ENCODE measurements at regions not wholly inside any gene's neighbourhood (a gene's known extent, or its start where the extent isn't known, plus 50 kb on each side); places are given as distances from the start of the nearest gene placed in this dataset.

DNA sequence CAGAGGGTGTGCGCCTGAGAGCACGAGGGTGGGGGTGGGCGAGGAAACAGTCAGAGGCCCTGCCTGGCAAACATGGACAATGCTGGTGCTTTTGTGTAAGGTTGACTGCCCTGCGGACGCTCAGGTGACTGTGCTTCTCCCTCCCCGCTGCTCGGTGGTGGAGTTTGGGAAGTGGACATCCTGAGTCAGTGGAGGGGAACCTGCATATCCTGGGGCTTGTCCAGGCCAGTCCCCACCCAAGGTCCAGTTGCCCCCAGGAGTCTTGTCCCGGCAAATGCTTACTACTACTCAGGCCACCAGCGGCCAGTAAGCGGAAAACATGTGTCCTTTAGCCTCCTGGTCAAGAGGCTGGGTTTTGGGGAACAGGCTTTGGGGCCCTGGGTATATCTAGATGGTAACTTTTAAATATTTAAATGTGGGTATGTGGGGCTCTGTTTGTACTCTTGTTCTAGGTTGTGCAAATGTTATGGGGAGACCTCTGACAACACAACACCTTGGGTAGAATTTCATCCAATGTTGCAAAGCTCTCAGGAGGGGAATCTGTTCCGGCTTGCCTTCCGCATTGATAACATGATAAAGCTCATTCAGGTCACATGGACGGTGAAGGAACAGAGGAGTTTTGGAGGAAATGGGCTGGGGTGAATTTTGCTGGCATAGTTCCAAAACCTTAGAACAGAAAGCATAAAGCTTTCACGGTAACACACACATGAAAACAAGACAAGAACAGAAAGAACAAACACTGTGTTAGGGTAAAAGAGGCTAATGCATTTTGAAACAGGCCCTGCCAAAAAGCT, 364.9 kb downstream of the PRDM2 start:
- Histone ChIP-seq H3K27me3 (no peaks in the 10 kb centered on the region), H3K36me3 (no peaks in the 10 kb centered on the region), H3K4me2 (no peak overlapping the region), H3K27ac (no peak overlapping the region), H3K9ac (no peak overlapping the region), H3K9me3 (replicated peaks in 1 of 11) (no peaks in the 10 kb centered on the region), H3K4me3 (no peak overlapping the region), H3K4me1 (peaks cover 0 to 14% (median 0%) of the 10 kb centered on the region in 10 experiments; a peak in 3 of 20 replicates), H4K20me1 (no peaks in the 10 kb centered on the region)
- no peak for TF ChIP-seq Cebpa-rat (IDR thresholded peaks at IDR 0.05)

DNA sequence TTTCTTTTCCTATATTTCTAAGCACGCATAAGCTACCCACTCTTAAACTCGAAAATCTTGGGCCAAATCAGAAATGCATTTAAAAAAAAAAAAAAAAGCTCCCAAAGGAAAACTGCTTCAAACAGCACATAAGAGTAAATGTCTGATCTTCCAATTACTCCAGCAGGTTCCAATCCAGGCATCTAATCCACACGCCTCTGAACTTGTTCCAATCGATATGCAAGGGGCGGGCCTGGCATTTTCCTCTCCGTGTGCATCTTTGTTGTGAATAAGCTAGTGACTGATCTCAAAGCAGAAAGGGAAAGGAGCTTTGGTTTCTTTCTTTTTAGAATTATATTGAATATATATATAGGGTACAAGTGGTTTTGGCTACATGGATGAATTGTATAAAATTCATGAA, 365.5 kb downstream of the PRDM2 start:
- H3K9ac ChIP-seq = no peak overlapping the region
- H3K4me1 ChIP-seq = peaks cover 0 to 14% (median 0%) of the 10 kb centered on the region in 10 experiments; a peak in 3 of 20 replicates
- no peaks in the 10 kb centered on the region for H3K9me3 ChIP-seq (replicated peaks in 1 of 11)
- no peak for TF ChIP-seq Cebpa-rat (IDR thresholded peaks at IDR 0.05)
- no peaks in the 10 kb centered on the region for H3K36me3 ChIP-seq
- no peak overlapping the region for H3K27ac ChIP-seq
- no peaks in the 10 kb centered on the region for H4K20me1 ChIP-seq
- no peaks in the 10 kb centered on the region for H3K27me3 ChIP-seq
- no peak overlapping the region for H3K4me2 ChIP-seq
- no peak overlapping the region for H3K4me3 ChIP-seq

- H3K9me3 ChIP-seq (replicated peaks in 1 of 11) = no peaks in the 10 kb centered on the region
- H3K9ac ChIP-seq = no peak overlapping the region
- no peak overlapping the region for H3K4me3 ChIP-seq
- H3K36me3 ChIP-seq = no peaks in the 10 kb centered on the region
- H3K27me3 ChIP-seq = no peaks in the 10 kb centered on the region
- no peak overlapping the region for H3K4me2 ChIP-seq
- H3K4me1 ChIP-seq = peaks cover 0 to 14% (median 0%) of the 10 kb centered on the region in 10 experiments; a peak in 3 of 20 replicates
- no peak overlapping the region for H3K27ac ChIP-seq
- TF ChIP-seq Cebpa-rat (IDR thresholded peaks at IDR 0.05) = no peak
- H4K20me1 ChIP-seq = no peaks in the 10 kb centered on the region
These were observed 367.0 kb downstream of the PRDM2 start for GRCh38 chr1:14067036-14067435.

DNA sequence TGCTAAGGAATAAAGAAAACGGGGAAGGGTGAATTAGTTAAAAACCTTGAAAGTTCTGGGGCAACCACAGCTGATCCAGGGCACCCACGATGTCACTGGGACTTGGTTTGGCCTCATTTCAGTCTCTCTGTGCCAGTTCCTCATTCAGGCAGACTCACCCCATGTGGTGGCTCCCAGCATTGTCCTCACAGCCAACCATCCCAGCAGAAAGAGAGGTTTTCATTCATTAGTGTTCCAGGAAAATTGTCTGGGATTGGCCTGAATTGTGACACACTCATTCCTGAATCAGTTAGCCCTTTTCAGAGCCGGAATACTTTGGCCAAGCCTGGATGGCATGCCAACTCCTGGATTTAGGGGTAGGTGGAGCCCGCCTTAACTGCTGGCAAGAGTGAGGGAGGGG, 367.7 kb downstream of the PRDM2 start:
- peaks cover 0 to 14% (median 0%) of the 10 kb centered on the region in 10 experiments; a peak in 3 of 20 replicates for H3K4me1 ChIP-seq
- H3K27me3 ChIP-seq = no peaks in the 10 kb centered on the region
- no peak overlapping the region for H3K9ac ChIP-seq
- no peak overlapping the region for H3K4me3 ChIP-seq
- H3K27ac ChIP-seq = no peak overlapping the region
- peak overlapping the region in 1 of 11 experiments; percentile 68; a peak in 2 of 22 replicates for H3K4me2 ChIP-seq
- TF ChIP-seq Cebpa-rat (IDR thresholded peaks at IDR 0.05) = no peak
- H3K36me3 ChIP-seq = no peaks in the 10 kb centered on the region
- no peaks in the 10 kb centered on the region for H3K9me3 ChIP-seq (replicated peaks in 1 of 11)
- H4K20me1 ChIP-seq = no peaks in the 10 kb centered on the region

- Histone ChIP-seq H3K4me1 (peaks cover 0 to 14% (median 0%) of the 10 kb centered on the region in 10 experiments; a peak in 3 of 20 replicates), H3K9ac (no peak overlapping the region), H3K9me3 (replicated peaks in 1 of 11) (no peaks in the 10 kb centered on the region), H3K4me2 (no peak overlapping the region), H3K27ac (no peak overlapping the region), H3K27me3 (no peaks in the 10 kb centered on the region), H4K20me1 (no peaks in the 10 kb centered on the region), H3K36me3 (no peaks in the 10 kb centered on the region), H3K4me3 (no peak overlapping the region)
- no peak for TF ChIP-seq Cebpa-rat (IDR thresholded peaks at IDR 0.05)
These were observed 371.6 kb downstream of the PRDM2 start for GRCh38 chr1:14071581-14071980.

DNA sequence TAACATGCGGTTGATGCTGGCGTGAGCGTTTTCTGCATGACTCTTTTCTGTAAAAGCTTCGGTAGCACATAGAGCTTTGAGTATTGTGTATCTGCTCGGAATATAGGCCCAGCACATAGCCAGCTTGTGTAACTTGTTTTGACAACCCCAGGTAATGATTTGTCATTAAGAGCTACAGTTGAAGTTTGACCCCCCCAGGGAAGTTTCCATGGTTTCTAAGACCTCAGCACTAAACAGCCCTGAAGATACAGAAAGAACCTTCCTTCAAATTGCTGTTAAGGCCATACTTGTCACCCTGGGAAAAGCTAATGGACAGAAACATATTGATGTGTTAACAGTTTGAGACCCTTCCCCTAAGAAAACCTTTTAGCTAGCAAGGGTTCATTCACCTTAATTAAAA, 380.7 kb downstream of the PRDM2 start:
- H3K27me3 ChIP-seq = no peaks in the 10 kb centered on the region
- no peak overlapping the region for H3K4me2 ChIP-seq
- no peak overlapping the region for H3K9ac ChIP-seq
- no peak overlapping the region for H3K27ac ChIP-seq
- no peaks in the 10 kb centered on the region for H3K9me3 ChIP-seq (replicated peaks in 1 of 11)
- no peaks in the 10 kb centered on the region for H3K36me3 ChIP-seq
- TF ChIP-seq Cebpa-rat (IDR thresholded peaks at IDR 0.05) = no peak
- H4K20me1 ChIP-seq = no peaks in the 10 kb centered on the region
- no peak overlapping the region for H3K4me3 ChIP-seq
- no peaks in the 10 kb centered on the region for H3K4me1 ChIP-seq

GRCh38 chr1:14082331-14082730, 382.3 kb downstream of the PRDM2 start:
- Histone ChIP-seq H3K9ac (no peak overlapping the region), H3K4me2 (no peak overlapping the region), H3K4me3 (no peak overlapping the region), H3K27ac (no peak overlapping the region), H4K20me1 (no peaks in the 10 kb centered on the region), H3K36me3 (no peaks in the 10 kb centered on the region), H3K27me3 (no peaks in the 10 kb centered on the region), H3K4me1 (no peaks in the 10 kb centered on the region), H3K9me3 (replicated peaks in 1 of 11) (no peaks in the 10 kb centered on the region)
- TF ChIP-seq Cebpa-rat (IDR thresholded peaks at IDR 0.05) = no peak

DNA sequence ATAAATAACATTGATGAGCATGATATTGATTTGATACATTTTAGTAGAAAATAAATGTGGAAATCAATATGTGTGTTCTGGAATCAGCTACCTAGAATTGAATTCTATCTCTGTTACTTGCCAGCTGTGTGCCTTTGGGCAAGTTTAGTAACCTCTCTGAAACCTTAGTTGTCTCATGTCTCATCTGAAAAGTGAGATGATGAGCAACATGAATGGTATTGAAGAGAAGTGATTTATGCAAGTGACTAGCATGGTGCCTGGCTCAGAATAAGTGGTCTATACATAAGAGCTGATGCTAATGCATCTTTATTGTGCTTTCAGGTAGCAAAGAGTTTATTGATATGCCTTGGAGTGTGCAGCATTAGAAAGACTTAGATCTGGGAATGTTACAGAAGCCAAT, 383.3 kb downstream of the PRDM2 start:
- H3K36me3 ChIP-seq = no peaks in the 10 kb centered on the region
- no peaks in the 10 kb centered on the region for H3K27me3 ChIP-seq
- no peaks in the 10 kb centered on the region for H4K20me1 ChIP-seq
- H3K27ac ChIP-seq = no peak overlapping the region
- H3K4me1 ChIP-seq = no peaks in the 10 kb centered on the region
- H3K9ac ChIP-seq = no peak overlapping the region
- TF ChIP-seq Cebpa-rat (IDR thresholded peaks at IDR 0.05) = no peak
- H3K9me3 ChIP-seq (replicated peaks in 1 of 11) = no peaks in the 10 kb centered on the region
- H3K4me2 ChIP-seq = no peak overlapping the region
- no peak overlapping the region for H3K4me3 ChIP-seq

GRCh38 chr1:14083706-14084105, 383.7 kb downstream of the PRDM2 start:
- Histone ChIP-seq H3K9ac (no peak overlapping the region), H3K27ac (no peak overlapping the region), H3K4me2 (no peak overlapping the region), H3K9me3 (replicated peaks in 1 of 11) (no peaks in the 10 kb centered on the region), H4K20me1 (no peaks in the 10 kb centered on the region), H3K4me1 (no peaks in the 10 kb centered on the region), H3K27me3 (no peaks in the 10 kb centered on the region), H3K36me3 (no peaks in the 10 kb centered on the region), H3K4me3 (no peak overlapping the region)
- TF ChIP-seq Cebpa-rat (IDR thresholded peaks at IDR 0.05) = no peak

- Histone ChIP-seq H3K4me2 (no peak overlapping the region), H3K27me3 (no peaks in the 10 kb centered on the region), H4K20me1 (no peaks in the 10 kb centered on the region), H3K4me3 (no peak overlapping the region), H3K9ac (no peak overlapping the region), H3K4me1 (no peaks in the 10 kb centered on the region), H3K9me3 (replicated peaks in 1 of 11) (peaks cover 8 to 15% (median 12%) of the 10 kb centered on the region in 11 experiments; a peak in 19 of 22 replicates), H3K36me3 (no peaks in the 10 kb centered on the region), H3K27ac (no peak overlapping the region)
- TF ChIP-seq Cebpa-rat (IDR thresholded peaks at IDR 0.05) = no peak
These were observed 390.1 kb downstream of the PRDM2 start for GRCh38 chr1:14090062-14090461.

Measured in BLaER1 treated with 17β-estradiol and CSF1 and Interleukin-3, amounts not matched to agents 10 nM and 100 nM (cell line).